Parathyroid adenoma (tissue), 2 donors: ENCODE measurements at regions not wholly inside any gene's neighbourhood (a gene's known extent, or its start where the extent isn't known, plus 50 kb on each side); places are given as distances from the start of the nearest gene placed in this dataset.

Experiments used
- H2AFZ ChIP-seq: fragments of 300-600 bp; sonication (generic); one replicate; pipeline ENCODE4 v1.7.0; 2017; ENCODE audit warnings: antibody characterized with exemption, mild to moderate bottlenecking
- H3K27ac ChIP-seq: fragments of 300-600 bp; sonication (generic); one replicate; pipeline ENCODE4 v1.7.0; 2017
- H3K27me3 ChIP-seq: fragments of 300-600 bp; sonication (generic); one replicate; pipeline ENCODE4 v1.7.0; 2017; ENCODE audit warnings: low read length; ENCODE audit not compliant: control insufficient read depth, insufficient read depth
- H3K36me3 ChIP-seq: fragments of 300-600 bp; sonication (generic); one replicate; pipeline ENCODE4 v1.7.0; 2017; ENCODE audit warnings: low read length; ENCODE audit not compliant: control insufficient read depth, insufficient read depth
- H3K4me1 ChIP-seq: fragments of 300-600 bp; sonication (generic); one replicate; pipeline ENCODE4 v1.7.0; 2017; ENCODE audit warnings: control low read depth
- H3K4me2 ChIP-seq: fragments of 300-600 bp; sonication (generic); one replicate; pipeline ENCODE4 v1.7.0; 2017; ENCODE audit warnings: low read length
- H3K4me3 ChIP-seq: fragments of 300-600 bp; sonication (generic); one replicate; pipeline ENCODE4 v1.7.0; 2017; ENCODE audit warnings: low read depth, low read length
- H3K79me2 ChIP-seq: fragments of 300-600 bp; sonication (generic); one replicate; pipeline ENCODE4 v1.7.0; 2017; ENCODE audit warnings: control low read depth
- H3K9ac ChIP-seq: fragments of 300-600 bp; sonication (generic); one replicate; pipeline ENCODE4 v1.7.0; 2017; ENCODE audit warnings: mild to moderate bottlenecking
- H3K9me3 ChIP-seq: fragments of 300-600 bp; sonication (generic); one replicate; pipeline ENCODE4 v1.7.0; 2017; ENCODE audit warnings: low read length; ENCODE audit not compliant: control insufficient read depth
- CTCF ChIP-seq: fragments of 300-600 bp; sonication (generic); IDR thresholded peaks from one replicate; pipeline ENCODE4 v1.7.0; 2017; ENCODE audit warnings: antibody characterized with exemption, mild to moderate bottlenecking
- donor health status: primary hyperparathyroidism.

- H3K4me1 ChIP-seq, result no peaks in the 10 kb centered on the region
- H3K27ac ChIP-seq, result no peak overlapping the region
- H3K9ac ChIP-seq, result no peak overlapping the region
Observed at GRCh38 chr20:4445331-4445730, 196.2 kb upstream of the ADRA1D start.

GRCh38 chr20:4444404-4444803 is 195.3 kb upstream of the ADRA1D start:
- H3K27me3 ChIP-seq, result no peaks in the 10 kb centered on the region
- no peaks in the 10 kb centered on the region for H3K9me3 ChIP-seq
- H3K79me2 ChIP-seq, result no peaks in the 10 kb centered on the region
- no peak overlapping the region for H3K9ac ChIP-seq
- H3K4me3 ChIP-seq, result no peak overlapping the region
- no peak for TF ChIP-seq CTCF
- H3K4me2 ChIP-seq, result no peak overlapping the region
- H3K36me3 ChIP-seq, result no peaks in the 10 kb centered on the region
- no peaks in the 10 kb centered on the region for H3K4me1 ChIP-seq
- H3K27ac ChIP-seq, result no peak overlapping the region
- H2AFZ ChIP-seq, result no peak overlapping the region

More at GRCh38 chr20:4445331-4445730, 196.2 kb upstream of the ADRA1D start:
- Histone ChIP-seq H3K4me2 (no peak overlapping the region), H3K79me2 (no peaks in the 10 kb centered on the region), H3K36me3 (no peaks in the 10 kb centered on the region), H3K9me3 (no peaks in the 10 kb centered on the region), H3K4me3 (no peak overlapping the region), H2AFZ (no peak overlapping the region), H3K27me3 (no peaks in the 10 kb centered on the region)
- no peak for TF ChIP-seq CTCF

- TF ChIP-seq CTCF, result no peak
- Histone ChIP-seq H3K27me3 (no peaks in the 10 kb centered on the region), H3K9ac (no peak overlapping the region), H3K4me1 (no peaks in the 10 kb centered on the region), H3K4me3 (no peak overlapping the region), H3K36me3 (no peaks in the 10 kb centered on the region), H3K9me3 (no peaks in the 10 kb centered on the region), H3K4me2 (no peak overlapping the region), H3K79me2 (no peaks in the 10 kb centered on the region), H3K27ac (no peak overlapping the region), H2AFZ (no peak overlapping the region)
Observed at GRCh38 chr20:4443016-4443415, 193.9 kb upstream of the ADRA1D start.

GRCh38 chr20:4441871-4442270 is 192.8 kb upstream of the ADRA1D start:
- Histone ChIP-seq H3K9ac (no peak overlapping the region), H3K9me3 (no peaks in the 10 kb centered on the region), H2AFZ (no peak overlapping the region), H3K4me2 (no peak overlapping the region), H3K4me3 (no peak overlapping the region), H3K79me2 (no peaks in the 10 kb centered on the region), H3K36me3 (no peaks in the 10 kb centered on the region), H3K27me3 (no peaks in the 10 kb centered on the region), H3K27ac (no peak overlapping the region), H3K4me1 (no peaks in the 10 kb centered on the region)
- no peak for TF ChIP-seq CTCF

GRCh38 chr20:4441191-4441590 is 192.1 kb upstream of the ADRA1D start:
- H2AFZ ChIP-seq, result no peak overlapping the region
- H3K9ac ChIP-seq, result no peak overlapping the region
- no peaks in the 10 kb centered on the region for H3K79me2 ChIP-seq
- H3K4me2 ChIP-seq, result no peak overlapping the region
- no peak overlapping the region for H3K4me3 ChIP-seq
- no peaks in the 10 kb centered on the region for H3K9me3 ChIP-seq
- no peak for TF ChIP-seq CTCF
- H3K36me3 ChIP-seq, result no peaks in the 10 kb centered on the region
- no peak overlapping the region for H3K27ac ChIP-seq
- no peaks in the 10 kb centered on the region for H3K4me1 ChIP-seq
- H3K27me3 ChIP-seq, result no peaks in the 10 kb centered on the region
